ENCODE measurements at regions not wholly inside any gene's neighbourhood (a gene's known extent, or its start where the extent isn't known, plus 50 kb on each side); places are given as distances from the start of the nearest gene placed in this dataset.
"Not testable (repeated sequence)": the region's sequence is repeated elsewhere in the genome, so short reads cannot be mapped to it uniquely, and the experiment has no call there.

DNA sequence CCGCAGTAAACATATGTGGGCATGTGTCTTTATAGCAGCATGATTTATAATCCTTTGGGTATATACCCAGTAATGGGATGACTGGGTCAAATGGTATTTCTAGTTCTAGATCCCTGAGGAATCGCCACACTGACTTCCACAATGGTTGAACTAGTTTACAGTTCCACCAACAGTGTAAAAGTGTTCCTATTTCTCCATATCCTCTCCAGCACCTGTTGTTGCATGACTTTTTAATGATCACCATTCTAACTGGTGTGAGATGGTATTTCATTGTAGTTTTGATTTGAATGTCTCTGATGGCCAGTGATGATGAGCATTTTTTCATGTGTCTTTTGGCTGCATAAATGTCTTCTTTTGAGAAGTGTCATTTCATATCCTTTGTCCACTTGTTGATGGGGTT lies 238.6 kb upstream of the ZNF337 start:
- not testable (repeated sequence) for H3K9ac ChIP-seq (ENCODE audit: low read depth, low read length); H3K36me3 ChIP-seq (ENCODE audit: insufficient read depth, low read length); H3K4me1 ChIP-seq (ENCODE audit: insufficient read depth, low read length); H3K9me3 ChIP-seq (ENCODE audit: control insufficient read depth, insufficient read depth, low read length)

DNA sequence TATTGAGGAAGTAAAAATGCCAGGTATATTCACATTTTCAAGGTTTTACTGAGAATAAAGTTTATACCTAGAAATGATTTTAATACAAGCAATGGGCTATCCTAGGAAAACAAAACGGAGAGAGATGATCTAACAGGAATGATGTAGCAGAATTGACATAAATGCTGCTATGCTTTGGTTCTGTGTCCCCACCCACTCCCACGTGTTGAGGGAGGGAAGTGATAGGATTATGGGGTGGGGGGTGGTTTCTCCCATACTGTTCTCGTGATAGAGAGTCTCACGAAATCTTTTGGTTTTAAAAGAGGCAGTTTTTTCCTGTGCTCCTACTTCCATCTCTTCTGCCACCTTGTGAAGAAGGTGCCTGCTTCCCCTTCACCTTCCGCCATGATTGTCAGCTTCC lies 236.2 kb upstream of the ZNF337 start:
- not testable (repeated sequence) for H3K9me3 ChIP-seq (ENCODE audit: control insufficient read depth, insufficient read depth, low read length); H3K4me1 ChIP-seq (ENCODE audit: insufficient read depth, low read length); H3K36me3 ChIP-seq (ENCODE audit: insufficient read depth, low read length); H3K9ac ChIP-seq (ENCODE audit: low read depth, low read length)

DNA sequence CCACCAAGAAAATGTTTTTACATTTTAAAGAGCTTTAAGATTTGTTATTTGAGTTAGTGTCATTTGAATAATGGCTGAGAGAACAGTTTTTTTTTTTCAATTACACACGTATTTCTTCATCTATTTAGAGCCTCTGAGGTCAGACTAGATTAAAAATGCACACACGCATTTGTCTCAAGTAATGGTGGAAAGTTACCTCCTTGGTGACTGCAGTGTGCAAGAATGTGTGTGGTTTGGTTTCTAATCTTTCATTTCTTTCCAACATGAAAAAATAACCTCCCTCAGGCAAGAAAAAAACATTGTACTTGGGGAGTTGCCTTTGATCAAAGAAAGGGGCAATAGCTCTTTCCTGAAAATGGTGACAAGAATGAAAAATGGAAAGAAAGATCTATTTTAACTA lies 235.5 kb upstream of the ZNF337 start:
- not testable (repeated sequence) for H3K36me3 ChIP-seq (ENCODE audit: insufficient read depth, low read length); H3K9me3 ChIP-seq (ENCODE audit: control insufficient read depth, insufficient read depth, low read length); H3K9ac ChIP-seq (ENCODE audit: low read depth, low read length); H3K4me1 ChIP-seq (ENCODE audit: insufficient read depth, low read length)

DNA sequence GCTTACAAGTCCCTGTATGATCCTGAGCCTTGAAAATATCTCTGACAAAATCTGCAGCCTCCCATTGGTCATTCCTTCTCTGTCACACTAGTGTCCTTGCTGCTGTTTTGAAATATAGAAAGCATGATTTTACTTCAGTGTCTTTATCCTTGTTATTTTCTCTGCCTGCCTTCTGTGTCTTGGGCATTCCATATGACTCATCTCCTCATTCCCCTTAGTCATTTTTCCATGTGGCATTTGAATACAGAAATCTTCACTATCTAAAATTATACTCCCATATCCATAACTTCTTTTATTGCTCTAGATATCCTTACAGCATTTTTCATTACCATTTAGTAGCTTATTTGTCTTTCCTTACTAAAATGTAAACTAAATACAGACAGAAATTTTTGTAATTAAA lies 205.7 kb upstream of the ZNF337 start:
- not testable (repeated sequence) for H3K4me1 ChIP-seq (ENCODE audit: insufficient read depth, low read length); H3K36me3 ChIP-seq (ENCODE audit: insufficient read depth, low read length); H3K9ac ChIP-seq (ENCODE audit: low read depth, low read length); H3K9me3 ChIP-seq (ENCODE audit: control insufficient read depth, insufficient read depth, low read length)

DNA sequence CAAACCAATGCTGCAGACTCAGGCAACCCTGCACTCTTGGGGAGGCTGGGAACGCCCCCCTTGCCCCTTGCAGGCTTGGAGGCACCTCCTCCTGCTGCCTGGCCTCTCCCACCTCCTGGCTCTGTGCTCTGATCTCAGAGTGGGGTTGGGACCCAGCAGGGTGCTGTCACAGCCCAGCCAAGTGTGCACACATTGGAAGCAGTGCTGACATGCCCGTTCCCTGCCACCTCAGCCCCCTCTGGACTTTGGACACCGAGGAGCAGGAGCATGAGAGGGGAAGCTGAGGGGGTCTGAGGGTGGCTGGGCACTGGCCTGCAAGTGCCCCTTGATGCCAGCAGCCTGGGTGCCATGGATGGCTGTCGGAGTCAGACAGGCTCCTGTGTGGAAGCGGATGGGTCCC lies 202.0 kb upstream of the ZNF337 start:
- H3K4me1 ChIP-seq (ENCODE audit: insufficient read depth, low read length); H3K36me3 ChIP-seq (ENCODE audit: insufficient read depth, low read length); H3K9ac ChIP-seq (ENCODE audit: low read depth, low read length); H3K9me3 ChIP-seq (ENCODE audit: control insufficient read depth, insufficient read depth, low read length): not testable (repeated sequence)

DNA sequence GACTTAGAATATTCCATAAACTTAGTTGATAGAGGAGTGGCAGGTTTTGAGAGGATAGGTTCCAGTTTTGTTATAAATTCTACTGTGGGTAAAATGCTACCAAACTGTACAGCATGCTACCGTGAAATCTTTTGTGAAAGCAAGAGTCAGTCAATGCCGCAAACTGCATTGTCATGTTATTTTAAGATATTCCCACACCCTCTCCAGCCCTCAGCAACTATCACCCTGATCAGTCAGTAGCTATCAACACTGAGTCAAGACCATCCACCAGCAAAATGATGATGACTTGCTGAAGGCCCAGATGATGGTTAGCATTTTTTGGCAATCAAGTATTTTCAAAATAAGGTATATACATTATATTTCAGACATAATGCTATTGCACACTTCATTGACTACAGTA lies 182.4 kb upstream of the ZNF337 start:
- H3K36me3 ChIP-seq (ENCODE audit: insufficient read depth, low read length); H3K4me1 ChIP-seq (ENCODE audit: insufficient read depth, low read length); H3K9ac ChIP-seq (ENCODE audit: low read depth, low read length); H3K9me3 ChIP-seq (ENCODE audit: control insufficient read depth, insufficient read depth, low read length): not testable (repeated sequence)

DNA sequence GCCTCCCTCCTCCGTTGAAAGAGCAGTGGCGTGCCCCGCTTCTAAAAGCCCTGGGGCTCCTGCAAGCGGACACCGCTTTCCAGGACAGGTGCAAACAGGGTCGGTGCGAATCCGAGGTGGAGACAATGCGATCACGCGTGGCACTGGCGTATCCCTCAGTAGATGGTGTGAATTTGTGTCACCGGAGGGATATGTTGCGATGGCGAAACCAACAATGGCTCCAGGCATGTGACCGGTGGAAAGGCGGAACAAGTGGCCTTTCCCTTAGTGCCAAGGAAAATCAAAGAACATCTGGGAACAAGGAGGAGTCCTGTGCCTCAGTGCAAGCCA lies 172.0 kb upstream of the ZNF337 start:
- H3K36me3 ChIP-seq (ENCODE audit: insufficient read depth, low read length); H3K4me1 ChIP-seq (ENCODE audit: insufficient read depth, low read length); H3K9me3 ChIP-seq (ENCODE audit: control insufficient read depth, insufficient read depth, low read length): not testable (repeated sequence)
- peak overlapping the region; percentile 61; the same call in 1 of the 2 replicates for H3K9ac ChIP-seq (ENCODE audit: low read depth, low read length)

DNA sequence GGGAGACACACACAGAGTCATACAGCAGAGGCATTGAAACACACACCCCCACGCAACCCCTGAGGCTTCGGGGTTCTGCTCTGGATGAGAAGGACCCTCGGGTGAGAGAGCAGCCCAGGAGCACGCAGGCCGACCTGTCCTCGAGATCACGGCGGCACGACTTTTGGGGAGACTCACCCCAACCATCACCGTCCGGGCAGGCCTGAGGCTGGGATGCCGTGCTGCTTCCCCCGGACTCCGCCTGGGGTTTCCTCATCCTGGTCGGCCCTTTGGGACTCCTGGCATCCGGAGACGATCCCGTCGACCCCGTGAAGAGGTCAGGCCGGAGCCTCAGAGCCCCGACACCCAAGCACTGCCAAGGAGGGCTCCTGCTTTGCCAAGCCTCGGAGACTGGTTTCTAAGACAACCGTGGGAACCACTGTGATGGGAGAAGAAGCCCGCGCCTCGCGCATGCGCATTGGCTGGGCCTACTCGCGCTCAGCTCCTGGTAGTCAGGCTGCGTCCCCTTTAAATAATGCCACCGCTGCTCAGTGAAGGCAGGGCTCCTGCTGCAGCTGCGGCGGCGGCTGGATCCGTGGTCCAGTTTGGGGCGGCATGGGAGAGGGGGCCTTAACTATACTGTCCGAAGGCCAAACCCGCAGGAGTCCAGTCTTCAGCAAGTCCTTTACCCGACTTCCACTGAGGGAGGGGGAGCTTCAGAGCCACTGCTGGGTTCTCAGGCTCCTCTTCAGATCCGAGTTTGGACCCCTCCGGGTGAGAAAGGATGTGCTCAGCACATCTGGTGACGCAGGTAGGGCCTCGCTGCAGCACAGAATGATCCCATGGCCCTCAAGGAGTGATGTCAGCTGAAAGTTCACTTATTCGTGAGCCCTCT lies 171.4 kb upstream of the ZNF337 start:
- Histone ChIP-seq H3K9ac (ENCODE audit: low read depth, low read length) (peak overlapping the region; percentile 61; the same call in 1 of the 2 replicates), H3K4me1 (ENCODE audit: insufficient read depth, low read length) (no peaks in the 10 kb centered on the region), H3K36me3 (ENCODE audit: insufficient read depth, low read length) (no peaks in the 10 kb centered on the region), H3K9me3 (ENCODE audit: control insufficient read depth, insufficient read depth, low read length) (no peaks in the 10 kb centered on the region)

DNA sequence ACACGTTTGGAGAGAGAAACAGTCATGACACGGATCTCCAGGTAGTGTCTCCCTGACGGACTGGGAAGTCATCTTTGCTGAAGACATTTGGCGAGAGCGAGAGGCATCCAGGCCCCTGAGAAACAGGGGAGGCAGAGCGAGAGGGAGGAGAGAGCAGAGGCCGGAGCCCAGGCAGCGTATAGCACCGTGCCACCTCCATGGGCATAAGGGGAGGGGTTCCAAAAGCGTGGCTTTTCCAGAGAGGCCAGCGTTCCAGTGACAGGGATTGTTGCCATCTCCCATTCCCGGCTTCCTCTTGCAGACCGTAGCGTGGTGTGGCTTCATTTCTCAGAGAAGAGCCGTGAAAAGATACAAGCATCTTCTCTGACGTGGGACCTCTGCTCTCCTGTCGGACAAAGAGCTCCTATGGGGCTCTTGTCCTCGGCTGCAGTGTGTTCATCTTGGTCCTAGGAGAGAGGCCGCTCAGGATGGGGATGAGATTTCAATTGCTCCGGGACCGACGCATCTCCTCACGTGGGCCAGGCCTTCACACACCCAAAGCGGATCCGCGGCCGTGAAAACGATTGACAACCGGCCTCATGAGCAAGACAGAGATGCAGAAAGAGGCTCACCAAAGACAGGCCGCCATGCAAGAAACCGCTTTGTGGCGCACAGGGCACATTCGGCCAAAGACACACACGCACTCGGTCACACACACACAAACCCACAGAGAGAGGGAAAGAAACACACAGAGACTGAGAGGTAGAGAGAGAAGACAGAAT lies 170.5 kb upstream of the ZNF337 start:
- not testable (repeated sequence) for H3K36me3 ChIP-seq (ENCODE audit: insufficient read depth, low read length); H3K4me1 ChIP-seq (ENCODE audit: insufficient read depth, low read length); H3K9ac ChIP-seq (ENCODE audit: low read depth, low read length); H3K9me3 ChIP-seq (ENCODE audit: control insufficient read depth, insufficient read depth, low read length)

DNA sequence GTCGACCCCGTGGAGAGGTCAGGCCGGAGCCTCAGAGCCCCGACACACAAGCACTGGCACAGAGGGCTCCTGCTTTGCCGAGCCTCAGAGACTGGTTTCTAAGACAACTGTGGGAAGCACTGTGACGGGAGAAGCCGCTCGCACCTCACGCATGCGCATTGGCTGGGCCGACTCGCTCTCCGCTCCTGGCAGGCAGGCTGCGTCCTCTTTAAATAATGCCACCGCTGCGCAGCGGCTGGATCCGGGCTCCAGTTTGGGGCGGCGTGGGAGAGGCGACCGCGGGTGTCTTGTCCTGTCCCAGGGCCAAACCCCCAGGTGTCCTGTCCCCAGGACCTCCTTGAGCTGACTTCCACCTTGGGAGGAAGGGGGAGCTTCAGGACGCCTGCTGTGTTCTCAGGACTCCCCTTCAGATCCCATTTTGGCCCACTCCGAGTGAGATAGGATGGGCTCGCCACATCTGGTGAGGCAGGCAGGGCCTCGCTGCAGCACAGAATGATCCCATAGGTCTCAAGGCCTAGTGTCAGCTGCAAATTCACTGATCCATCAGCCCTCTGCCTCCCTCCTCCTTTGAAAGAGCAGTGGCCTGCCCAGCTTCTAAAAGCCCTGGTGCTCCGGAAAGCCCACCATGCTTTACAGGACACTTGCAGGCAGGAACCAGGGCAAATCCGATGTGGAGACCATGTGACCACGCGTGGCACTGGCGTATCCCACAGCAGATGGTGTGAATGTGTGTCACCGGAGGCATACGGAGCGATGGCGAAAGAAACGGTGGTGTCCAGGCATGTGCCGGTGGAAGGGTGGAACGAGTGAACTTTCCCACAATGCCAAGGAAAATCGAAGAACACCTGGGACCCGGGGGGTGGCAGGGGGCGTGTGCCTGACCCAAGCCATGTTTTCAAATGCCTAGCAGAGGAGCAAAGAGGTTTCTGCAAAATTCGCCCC lies 169.3 kb upstream of the ZNF337 start:
- H3K9ac ChIP-seq (ENCODE audit: low read depth, low read length), result peak overlapping the region; percentile 36; the same call in 1 of the 2 replicates
- no peaks in the 10 kb centered on the region for H3K9me3 ChIP-seq (ENCODE audit: control insufficient read depth, insufficient read depth, low read length)
- H3K4me1 ChIP-seq (ENCODE audit: insufficient read depth, low read length), result no peaks in the 10 kb centered on the region; the same call in 1 of the 2 replicates
- H3K36me3 ChIP-seq (ENCODE audit: insufficient read depth, low read length), result no peaks in the 10 kb centered on the region

DNA sequence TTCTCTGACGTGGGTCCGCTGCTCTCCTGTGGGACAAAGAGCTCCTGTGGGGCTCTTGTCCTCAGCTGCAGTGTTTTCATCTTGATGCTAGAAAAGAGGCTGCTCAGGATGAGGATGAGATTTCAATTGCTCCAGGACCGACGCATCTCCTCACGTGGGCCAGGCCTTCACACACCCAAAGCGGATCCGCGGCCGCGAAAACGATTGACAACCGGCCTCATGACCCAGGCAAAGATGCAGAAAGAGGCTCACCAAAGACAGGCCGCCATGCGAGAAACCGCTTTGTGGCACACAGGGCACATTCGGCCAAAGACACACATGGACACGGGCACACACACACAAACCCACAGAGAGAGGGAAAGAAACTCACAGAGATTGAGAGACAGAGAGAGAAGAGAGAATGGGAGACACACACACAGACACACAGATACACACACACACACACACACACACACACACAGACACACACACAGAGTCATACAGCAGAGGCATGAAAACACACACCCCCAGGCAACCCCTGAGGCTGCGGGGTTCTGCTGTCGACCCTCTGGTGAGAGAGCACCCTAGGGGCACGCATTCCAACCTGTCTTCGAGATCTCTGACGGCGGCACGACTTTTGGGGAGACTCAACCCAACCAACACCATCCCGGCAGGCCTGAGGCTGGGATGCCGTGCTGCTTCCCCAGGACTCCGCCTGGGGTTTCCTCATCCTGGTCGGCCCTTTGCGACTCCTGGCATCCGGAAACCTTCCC lies 168.5 kb upstream of the ZNF337 start:
- H3K4me1 ChIP-seq (ENCODE audit: insufficient read depth, low read length), result not testable (repeated sequence)

DNA sequence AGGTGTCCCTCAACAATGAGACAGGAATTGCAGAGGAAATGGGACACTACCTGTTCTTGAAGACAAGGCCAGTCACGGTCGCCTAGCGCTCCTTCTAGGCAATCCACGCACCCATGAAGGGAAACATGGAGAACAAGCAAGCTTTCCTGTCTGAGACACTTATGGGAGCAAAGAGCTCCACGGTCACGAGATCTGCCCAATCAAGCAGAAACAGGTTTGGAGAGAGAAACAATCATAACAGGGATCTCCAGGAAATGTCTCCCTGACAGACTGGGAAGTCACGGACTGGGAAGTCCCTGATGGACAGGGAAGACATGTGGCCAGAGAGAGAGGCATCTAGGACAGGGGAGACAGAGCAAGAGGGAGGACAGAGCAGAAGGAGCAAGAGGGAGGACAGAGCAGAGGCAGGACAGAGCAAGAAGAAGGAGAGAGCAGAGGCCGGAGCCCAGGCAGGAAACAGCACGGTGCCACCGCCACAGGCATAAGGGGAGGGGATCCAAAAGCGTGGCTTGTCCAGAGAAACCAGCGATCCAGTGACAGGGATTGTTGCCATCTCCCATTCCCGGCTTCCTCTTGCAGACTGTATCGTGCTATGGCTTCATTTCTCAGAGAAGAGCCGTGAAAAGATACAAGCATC lies 167.8 kb upstream of the ZNF337 start:
- H3K4me1 ChIP-seq (ENCODE audit: insufficient read depth, low read length), result no peaks in the 10 kb centered on the region; the same call in 1 of the 2 replicates
- no peaks in the 10 kb centered on the region for H3K36me3 ChIP-seq (ENCODE audit: insufficient read depth, low read length)
- H3K9ac ChIP-seq (ENCODE audit: low read depth, low read length), result no peak overlapping the region
- H3K9me3 ChIP-seq (ENCODE audit: control insufficient read depth, insufficient read depth, low read length), result no peaks in the 10 kb centered on the region

More for the DNA sequence above, 168.5 kb upstream of the ZNF337 start:
- not testable (repeated sequence) for H3K36me3 ChIP-seq (ENCODE audit: insufficient read depth, low read length); H3K9me3 ChIP-seq (ENCODE audit: control insufficient read depth, insufficient read depth, low read length)
- H3K9ac ChIP-seq (ENCODE audit: low read depth, low read length), result peak overlapping the region; percentile 36; the same call in 1 of the 2 replicates

DNA sequence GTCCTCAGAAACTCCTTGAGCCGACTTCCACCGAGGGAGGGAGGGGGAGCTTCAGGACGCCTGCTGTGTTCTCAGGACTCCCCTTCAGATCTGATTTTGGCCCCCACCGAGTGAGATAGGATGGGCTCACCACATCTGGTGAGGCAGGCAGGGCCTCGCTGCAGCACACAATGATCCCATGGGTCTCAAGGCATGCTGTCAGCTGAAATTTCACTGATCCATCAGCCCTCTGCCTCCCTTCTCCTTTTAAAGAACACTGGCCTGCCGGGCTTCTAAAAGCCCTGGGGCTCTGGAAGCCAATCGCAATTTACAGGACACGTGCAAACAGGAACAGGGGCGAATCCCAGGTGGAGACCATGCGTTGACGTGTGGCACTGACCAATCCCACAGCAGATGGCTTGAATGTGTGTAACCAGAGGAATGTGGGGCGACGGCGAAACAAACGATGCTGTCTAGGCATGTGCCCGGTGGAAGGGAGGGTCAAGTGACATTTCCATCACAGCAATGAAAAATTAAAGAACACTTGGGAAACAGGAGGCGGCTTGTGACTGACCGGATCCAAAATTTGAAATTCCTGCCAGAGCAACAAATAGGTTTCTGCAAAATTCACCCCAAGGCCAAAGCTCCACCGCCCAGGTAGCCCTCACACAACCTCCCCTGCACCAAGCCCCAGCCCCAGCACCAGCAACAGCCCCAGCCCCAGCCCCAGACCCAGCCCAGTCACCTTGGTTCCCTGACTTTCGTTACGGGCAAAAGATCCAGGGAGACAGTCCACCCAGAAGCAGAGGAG lies 167.1 kb upstream of the ZNF337 start:
- Histone ChIP-seq H3K9ac (ENCODE audit: low read depth, low read length) (peak overlapping the region; percentile 51; the same call in 1 of the 2 replicates), H3K36me3 (ENCODE audit: insufficient read depth, low read length) (no peaks in the 10 kb centered on the region), H3K9me3 (ENCODE audit: control insufficient read depth, insufficient read depth, low read length) (no peaks in the 10 kb centered on the region), H3K4me1 (ENCODE audit: insufficient read depth, low read length) (no peaks in the 10 kb centered on the region; the same call in 1 of the 2 replicates)

Measured in ES-I3 (cell line).